Epithelial cell of proximal tubule (primary cell): ENCODE measurements at regions not wholly inside any gene's neighbourhood (a gene's known extent, or its start where the extent isn't known, plus 50 kb on each side); places are given as distances from the start of the nearest gene placed in this dataset.

Experiments
- DNase-seq: peaks from one replicate; pipeline ENCODE4 v3.0.0-alpha.2; 2011; ENCODE audit warnings: low read depth
- H3K4me3 ChIP-seq: 2 replicates; pipeline ENCODE4 v1.5.1; 2011; ENCODE audit warnings: low read depth, mild to moderate bottlenecking, low read length
- CTCF ChIP-seq: conservative IDR thresholded peaks from 2 replicates; pipeline ENCODE4 v1.5.1; 2012; ENCODE audit warnings: low read depth, mild to moderate bottlenecking, low read length

GRCh38 chr18:8458546-8459215, 150.6 kb upstream of the RAB12 start:
- TF ChIP-seq CTCF, result no peak
- DNase-seq, result no peak
- H3K4me3 ChIP-seq, result no peak overlapping the region

- H3K4me3 ChIP-seq, result no peak overlapping the region
- no peak for DNase-seq
- TF ChIP-seq CTCF, result no peak
These were observed 148.5 kb upstream of the RAB12 start for GRCh38 chr18:8460748-8461147.

- DNase-seq, result no peak
- no peak overlapping the region for H3K4me3 ChIP-seq
- TF ChIP-seq CTCF, result no peak
These were observed 147.7 kb upstream of the RAB12 start for GRCh38 chr18:8461544-8461943.

GRCh38 chr18:8462651-8463185, 146.5 kb upstream of the RAB12 start:
- TF ChIP-seq CTCF, result no peak
- no peak for DNase-seq
- no peak overlapping the region for H3K4me3 ChIP-seq

- DNase-seq, result no peak
- no peak overlapping the region for H3K4me3 ChIP-seq
- TF ChIP-seq CTCF, result no peak
These were observed 145.4 kb upstream of the RAB12 start for GRCh38 chr18:8463791-8464190.

GRCh38 chr18:8468191-8468590, 141.0 kb upstream of the RAB12 start:
- no peak for TF ChIP-seq CTCF
- no peak for DNase-seq
- no peak overlapping the region for H3K4me3 ChIP-seq

- no peak for DNase-seq
- no peak overlapping the region for H3K4me3 ChIP-seq
- no peak for TF ChIP-seq CTCF
These were observed 140.3 kb upstream of the RAB12 start for GRCh38 chr18:8468921-8469335.
